ENCODE measurements at regions not wholly inside any gene's neighbourhood (a gene's known extent, or its start where the extent isn't known, plus 50 kb on each side); places are given as distances from the start of the nearest gene placed in this dataset.
"Not testable (repeated sequence)": the region's sequence is repeated elsewhere in the genome, so short reads cannot be mapped to it uniquely, and the experiment has no call there.

DNA sequence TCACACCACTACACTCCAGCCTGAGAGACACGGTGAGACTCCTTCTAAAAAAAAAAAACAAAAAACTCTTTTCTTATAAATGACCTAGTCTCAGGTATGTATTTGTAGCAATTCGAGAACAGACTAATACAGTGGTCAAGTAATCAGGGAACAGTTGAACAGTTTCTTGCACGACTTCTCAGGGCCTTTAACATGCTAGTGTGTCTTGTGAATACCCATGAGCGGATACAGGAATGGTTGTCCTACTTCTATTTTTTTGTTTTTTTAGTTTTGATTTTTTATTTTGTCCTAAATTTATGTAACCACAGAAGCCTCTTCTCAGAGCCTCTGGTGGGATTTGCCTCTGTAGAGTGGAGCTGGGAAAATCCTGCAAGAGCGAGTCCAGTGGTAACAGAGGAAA, 71.0 kb upstream of the NANOS1 start:
- DNase-seq (ENCODE audit: low spot score): no peak
- intact Hi-C loops (cut with DNase I): no loop called here
- ATAC-seq: no peak

GRCh38 chr10:118958984-118959925, 70.3 kb upstream of the NANOS1 start:
- ATAC-seq (peak; percentile 94), DNase-seq (ENCODE audit: low spot score) (peak; percentile 69)
- intact Hi-C loops (cut with DNase I): no loop called here

DNA sequence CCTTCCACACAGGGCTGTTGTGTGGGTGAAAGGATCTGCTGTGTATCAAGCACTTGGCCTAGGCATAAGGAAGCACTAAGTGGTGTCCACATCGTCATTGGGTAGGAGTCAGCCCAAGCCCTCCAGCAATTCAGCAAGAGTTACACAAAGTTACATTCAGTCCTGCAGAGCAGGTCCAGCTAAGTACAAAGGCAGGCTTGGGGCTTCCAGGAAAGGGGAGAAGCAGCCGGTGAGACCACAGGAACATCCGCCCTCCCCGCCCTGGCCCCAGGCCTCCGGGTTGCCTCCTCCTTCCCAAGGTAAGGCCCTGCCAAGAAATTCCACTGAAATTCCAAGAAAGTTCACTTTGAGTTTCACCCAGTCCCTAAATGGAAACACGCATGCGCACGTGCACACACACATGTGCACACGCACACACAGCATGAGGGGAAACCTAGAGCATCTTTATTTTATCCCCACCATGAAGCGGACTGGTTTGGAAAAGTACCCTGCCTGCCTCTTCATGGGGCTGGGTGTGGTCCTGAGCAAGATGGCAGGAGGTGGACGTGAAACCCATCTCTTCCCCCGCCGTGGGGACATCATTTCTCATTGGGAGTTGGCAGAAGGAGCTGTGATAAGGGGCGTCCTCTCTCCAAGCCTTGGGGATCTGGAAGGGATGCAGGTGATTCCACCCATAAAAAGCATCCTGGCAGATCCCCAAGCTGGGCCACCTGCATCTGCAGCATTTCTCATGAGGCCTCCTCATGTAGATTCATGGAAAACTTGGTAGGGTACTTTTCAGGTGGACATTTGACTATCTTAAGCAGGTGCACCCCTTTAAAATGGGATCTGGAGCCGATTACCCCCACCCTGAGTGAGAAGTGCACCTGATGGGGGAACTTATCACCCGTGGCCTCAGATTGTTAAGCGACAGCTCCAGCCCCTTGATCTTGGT, 69.1 kb upstream of the NANOS1 start:
- peak; percentile 70 for DNase-seq (ENCODE audit: low spot score)
- intact Hi-C loops (cut with DNase I): no loop called here
- ATAC-seq: peak; percentile 80

- peak; percentile 36 for DNase-seq (ENCODE audit: low spot score)
- ATAC-seq: no peak
- intact Hi-C loops (cut with DNase I): no loop called here
Observed at GRCh38 chr10:118961436-118961835, 68.1 kb upstream of the NANOS1 start.

- peak; percentile 10 for DNase-seq (ENCODE audit: low spot score)
- intact Hi-C loops (cut with DNase I); ATAC-seq: not testable (repeated sequence)
Observed at GRCh38 chr10:118962331-118962868, 67.1 kb upstream of the NANOS1 start.

- ATAC-seq: no peak
- intact Hi-C loops (cut with DNase I): no loop called here
- peak; percentile 15 for DNase-seq (ENCODE audit: low spot score)
Observed at GRCh38 chr10:118963341-118963740, 66.2 kb upstream of the NANOS1 start.

- intact Hi-C loops (cut with DNase I): no loop called here
- ATAC-seq (no peak), DNase-seq (ENCODE audit: low spot score) (peak; percentile 32)
Observed at GRCh38 chr10:118963933-118964332, 65.6 kb upstream of the NANOS1 start.

GRCh38 chr10:118964476-118964875, 65.0 kb upstream of the NANOS1 start:
- ATAC-seq; intact Hi-C loops (cut with DNase I): not testable (repeated sequence)
- DNase-seq (ENCODE audit: low spot score): peak; percentile 3

DNA sequence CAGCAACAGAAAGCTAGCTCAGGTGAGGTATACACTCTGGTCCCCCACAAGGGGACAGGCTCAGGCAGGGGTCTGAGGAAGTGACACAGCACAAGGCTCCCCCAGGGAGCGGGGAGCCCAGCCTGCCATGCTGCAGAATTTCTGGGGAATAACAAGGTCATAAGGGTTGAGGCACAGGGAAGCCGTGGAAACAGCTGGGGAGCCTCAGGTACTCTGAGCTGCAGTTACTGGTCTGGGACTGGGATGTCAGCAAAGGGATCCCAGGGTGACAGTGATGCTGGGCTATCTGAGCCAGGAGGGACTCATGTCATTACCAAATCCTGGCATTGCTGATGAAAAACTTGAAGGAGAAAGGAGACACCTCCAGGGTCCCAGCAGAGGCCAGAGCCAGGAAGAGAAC, 64.4 kb upstream of the NANOS1 start:
- peak; percentile 28 for DNase-seq (ENCODE audit: low spot score)
- intact Hi-C loops (cut with DNase I): no loop called here
- no peak for ATAC-seq

- intact Hi-C loops (cut with DNase I): no loop called here
- DNase-seq (ENCODE audit: low spot score) (peak; percentile 40), ATAC-seq (no peak)
Observed at GRCh38 chr10:118965645-118966044, 63.9 kb upstream of the NANOS1 start.

DNA sequence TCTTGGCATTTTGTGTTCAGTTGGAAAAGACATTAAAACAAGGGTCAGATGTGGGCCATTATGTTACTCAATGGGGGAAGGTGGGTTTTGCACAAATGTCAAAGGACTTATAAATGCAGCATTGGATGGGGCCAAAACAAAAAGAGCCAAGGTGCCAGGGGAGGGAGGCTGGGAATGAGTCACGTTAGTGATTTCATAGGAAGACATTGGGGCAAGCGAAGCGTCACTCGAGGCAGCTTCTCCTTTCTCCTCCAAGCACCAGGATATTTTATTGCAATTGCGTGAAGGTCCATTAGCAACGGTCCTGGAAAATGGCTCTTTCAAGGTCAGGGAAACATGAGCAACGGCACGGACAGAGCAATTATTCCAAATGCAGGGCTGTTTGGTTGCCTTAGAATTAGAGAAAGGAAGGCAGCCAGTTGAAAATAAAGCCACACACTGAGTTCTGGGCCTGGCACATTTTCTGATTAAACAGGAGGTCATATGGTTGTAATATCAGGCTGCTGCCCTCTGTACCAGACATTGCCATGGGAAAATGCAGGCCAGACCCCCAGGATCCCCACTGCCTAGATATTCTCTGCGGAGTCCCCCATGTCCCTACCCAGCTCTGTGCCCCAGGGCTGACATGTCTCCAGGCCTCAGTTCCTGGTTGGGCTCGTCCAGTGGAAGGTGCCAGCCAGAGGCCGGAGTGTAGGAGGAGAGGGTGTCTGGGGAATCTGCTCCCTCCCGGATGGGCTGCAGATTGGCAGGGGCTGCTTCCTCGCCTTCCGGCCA, 63.3 kb upstream of the NANOS1 start:
- intact Hi-C loops (cut with DNase I): no loop called here
- peak; percentile 41 for ATAC-seq
- peak; percentile 47 for DNase-seq (ENCODE audit: low spot score)

DNA sequence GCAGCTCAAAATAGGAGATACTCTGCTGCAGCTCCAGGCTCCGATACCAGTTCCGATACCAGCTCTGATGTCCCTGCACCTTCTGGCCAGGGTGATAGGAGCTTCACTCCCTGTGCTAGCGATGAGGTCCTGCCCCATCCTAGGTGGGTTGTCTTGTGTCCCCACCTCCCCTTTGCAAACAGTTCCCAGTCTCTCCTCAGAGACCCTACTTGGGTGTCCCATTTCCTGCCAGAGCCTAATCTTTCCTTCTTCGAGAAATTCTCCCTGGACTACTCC, 62.7 kb upstream of the NANOS1 start:
- intact Hi-C loops (cut with DNase I): no loop called here
- no peak for DNase-seq (ENCODE audit: low spot score)
- ATAC-seq: no peak

GRCh38 chr10:118967160-118967559, 62.4 kb upstream of the NANOS1 start:
- intact Hi-C loops (cut with DNase I): no loop called here
- ATAC-seq (no peak), DNase-seq (ENCODE audit: low spot score) (peak; percentile 36)

GRCh38 chr10:118968060-118968459, 61.5 kb upstream of the NANOS1 start:
- peak; percentile 48 for DNase-seq (ENCODE audit: low spot score)
- intact Hi-C loops (cut with DNase I): no loop called here
- peak; percentile 16 for ATAC-seq

DNA sequence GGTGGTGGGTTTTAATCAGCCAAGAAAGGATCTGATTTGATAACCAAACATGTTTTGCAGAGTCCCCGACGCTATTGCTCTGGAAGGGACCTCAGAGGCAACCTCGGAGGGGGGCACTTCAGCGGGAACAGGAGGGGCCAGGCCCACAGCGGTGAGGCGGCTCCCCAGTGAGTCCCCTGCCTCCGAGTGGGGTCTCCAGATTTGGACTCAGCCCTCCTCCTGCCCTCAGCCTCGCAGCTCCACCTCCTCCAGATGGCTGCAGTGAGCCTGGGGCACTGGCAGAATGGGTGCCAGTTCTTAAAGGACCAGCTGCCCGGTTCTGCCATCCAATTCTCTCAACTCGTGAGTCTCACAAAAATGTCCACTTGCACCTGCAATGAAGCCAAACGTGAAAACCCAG, 61.0 kb upstream of the NANOS1 start:
- no peak for ATAC-seq
- intact Hi-C loops (cut with DNase I): no loop called here
- peak; percentile 42 for DNase-seq (ENCODE audit: low spot score)

DNA sequence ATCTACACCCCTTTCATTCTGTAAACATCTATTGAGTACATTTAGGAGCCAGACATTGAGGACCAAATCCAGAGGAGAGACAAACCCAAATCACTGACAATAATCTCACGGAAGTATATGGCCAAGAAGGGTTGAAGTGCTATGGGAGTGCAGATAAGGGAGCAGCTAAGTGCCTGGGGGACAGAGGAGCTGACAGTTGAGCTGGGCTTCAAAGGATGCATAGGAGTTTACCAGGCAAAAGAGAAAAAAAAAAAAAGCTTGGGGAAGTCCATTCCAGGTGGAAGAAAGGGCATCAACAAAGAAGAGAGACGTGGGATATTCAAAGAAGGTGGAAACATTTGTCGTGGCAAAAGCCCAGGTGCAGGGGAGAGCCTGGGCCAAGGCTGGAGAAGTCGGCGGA, 60.5 kb upstream of the NANOS1 start:
- intact Hi-C loops (cut with DNase I): no loop called here
- DNase-seq (ENCODE audit: low spot score): no peak
- ATAC-seq: no peak

GRCh38 chr10:118970770-118971169, 58.7 kb upstream of the NANOS1 start:
- DNase-seq (ENCODE audit: low spot score) (peak; percentile 55), ATAC-seq (no peak)
- intact Hi-C loops (cut with DNase I): no loop called here

DNA sequence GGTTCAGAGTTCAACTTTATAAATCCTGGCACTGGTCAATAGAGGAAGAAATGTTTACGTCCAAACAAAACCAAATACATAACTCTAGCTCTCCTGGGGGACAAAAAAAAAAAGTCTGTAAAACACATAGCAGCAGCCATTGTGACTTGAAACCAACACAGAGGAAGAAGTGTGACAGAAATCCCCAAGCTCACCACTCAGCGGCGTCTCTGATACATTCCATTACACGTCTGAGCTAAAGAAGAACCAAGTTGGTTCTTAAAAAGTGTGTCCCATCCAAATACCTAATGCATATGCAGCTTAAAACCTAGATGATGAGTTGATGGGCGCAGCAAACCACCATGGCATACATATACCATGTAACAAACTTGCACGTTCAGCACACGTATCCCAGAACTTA, 58.3 kb upstream of the NANOS1 start:
- DNase-seq (ENCODE audit: low spot score) (no peak), ATAC-seq (no peak)
- intact Hi-C loops (cut with DNase I): no loop called here

- intact Hi-C loops (cut with DNase I): no loop called here
- DNase-seq (ENCODE audit: low spot score) (peak; percentile 13), ATAC-seq (no peak)
Observed at GRCh38 chr10:118971876-118972275, 57.6 kb upstream of the NANOS1 start.

Measured in sciatic nerve (tissue), 2 donors.